GM21526 (cell line): ENCODE measurements at regions not wholly inside any gene's neighbourhood (a gene's known extent, or its start where the extent isn't known, plus 50 kb on each side); places are given as distances from the start of the nearest gene placed in this dataset.

ENCODE experiments used
- ATAC-seq: cut with Tn5 transposase; IDR thresholded peaks from one replicate; pipeline ENCODE4 v1.9.1; 2021; ENCODE audit warnings: moderate library complexity; ENCODE audit not compliant: unreplicated experiment, low FRiP score

GRCh38 chr1:191290441-191290840, 812.8 kb upstream of the BRINP3 start:
- no peak for ATAC-seq

GRCh38 chr1:191305370-191305769, 827.7 kb upstream of the BRINP3 start:
- ATAC-seq: no peak

GRCh38 chr1:191306916-191307315, 829.3 kb upstream of the BRINP3 start:
- no peak for ATAC-seq

- no peak for ATAC-seq
These were observed 838.2 kb upstream of the RGS18 start for GRCh38 chr1:191320062-191320461.

GRCh38 chr1:191327868-191328267, 830.4 kb upstream of the RGS18 start:
- ATAC-seq: no peak

GRCh38 chr1:191343816-191344215, 814.4 kb upstream of the RGS18 start:
- no peak for ATAC-seq

GRCh38 chr1:191346381-191346780, 811.9 kb upstream of the RGS18 start:
- ATAC-seq: no peak

GRCh38 chr1:191348328-191348727, 809.9 kb upstream of the RGS18 start:
- ATAC-seq: no peak

GRCh38 chr1:191350938-191351337, 807.3 kb upstream of the RGS18 start:
- ATAC-seq: no peak

GRCh38 chr1:191358724-191359123, 799.5 kb upstream of the RGS18 start:
- no peak for ATAC-seq

GRCh38 chr1:191366686-191367085, 791.6 kb upstream of the RGS18 start:
- no peak for ATAC-seq

GRCh38 chr1:191368891-191369654, 789.2 kb upstream of the RGS18 start:
- no peak for ATAC-seq

GRCh38 chr1:191371626-191372025, 786.6 kb upstream of the RGS18 start:
- ATAC-seq: no peak

GRCh38 chr1:191388283-191388682, 770.0 kb upstream of the RGS18 start:
- no peak for ATAC-seq

- ATAC-seq: no peak
These were observed 761.6 kb upstream of the RGS18 start for GRCh38 chr1:191396622-191397021.

- no peak for ATAC-seq
These were observed 759.7 kb upstream of the RGS18 start for GRCh38 chr1:191398551-191398950.

- ATAC-seq: no peak
These were observed 752.8 kb upstream of the RGS18 start for GRCh38 chr1:191405417-191405816.

GRCh38 chr1:191414981-191415640, 743.2 kb upstream of the RGS18 start:
- ATAC-seq: no peak

GRCh38 chr1:191419842-191420241, 738.4 kb upstream of the RGS18 start:
- ATAC-seq: no peak

GRCh38 chr1:191427593-191427992, 730.7 kb upstream of the RGS18 start:
- no peak for ATAC-seq

- no peak for ATAC-seq
These were observed 725.4 kb upstream of the RGS18 start for GRCh38 chr1:191432817-191433216.

- no peak for ATAC-seq
These were observed 719.3 kb upstream of the RGS18 start for GRCh38 chr1:191438979-191439378.
